IPS-NIHi7 (cell line): ENCODE measurements at regions not wholly inside any gene's neighbourhood (a gene's known extent, or its start where the extent isn't known, plus 50 kb on each side); places are given as distances from the start of the nearest gene placed in this dataset.

ENCODE experiments used
- DNase-seq: peaks from one replicate; pipeline ENCODE4 v3.0.0; 2012; ENCODE audit warnings: mixed read lengths; ENCODE audit errors: extremely low spot score

DNA sequence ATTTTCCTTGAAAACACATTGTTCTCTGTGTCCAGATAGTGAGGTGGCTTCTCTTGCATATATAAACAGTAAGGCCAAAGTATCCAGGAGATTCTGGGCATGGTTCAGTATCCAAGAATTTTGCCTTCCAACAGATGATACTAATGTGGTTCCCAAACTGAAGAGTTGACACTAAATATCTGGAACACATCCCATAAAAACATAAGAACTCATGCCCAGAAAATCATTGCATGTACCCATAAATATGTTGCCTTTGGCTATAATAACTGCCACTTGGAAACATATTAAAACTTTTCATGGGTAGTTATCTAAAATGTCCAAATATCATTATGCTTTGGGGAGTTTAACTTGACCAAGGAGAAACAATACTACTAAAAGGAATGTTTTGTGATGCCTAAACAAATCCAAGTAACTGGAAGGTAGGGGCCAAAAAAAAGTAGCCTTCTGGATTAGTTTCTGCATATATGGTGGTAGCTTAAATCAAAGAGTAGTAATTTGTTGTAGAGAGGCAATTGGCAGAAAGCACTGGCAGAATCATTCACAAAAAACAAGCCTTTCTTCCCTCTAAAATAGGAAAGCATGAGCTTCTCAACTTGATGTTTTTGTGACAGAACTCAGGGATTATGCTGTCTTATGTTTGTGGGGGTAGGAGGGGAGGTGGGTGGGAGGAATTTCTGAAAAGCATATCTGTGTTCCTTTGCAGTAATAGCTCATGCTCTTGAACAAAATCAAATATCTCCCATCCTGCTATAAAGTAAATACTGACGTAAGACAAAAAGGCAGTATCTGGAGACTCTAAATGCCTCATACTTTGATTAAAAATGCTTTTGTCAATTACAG lies 753.9 kb downstream of the TUSC7 start:
- no peak for DNase-seq

- DNase-seq, result no peak
These were observed 762.3 kb downstream of the TUSC7 start for GRCh38 chr3:117471831-117472230.

DNA sequence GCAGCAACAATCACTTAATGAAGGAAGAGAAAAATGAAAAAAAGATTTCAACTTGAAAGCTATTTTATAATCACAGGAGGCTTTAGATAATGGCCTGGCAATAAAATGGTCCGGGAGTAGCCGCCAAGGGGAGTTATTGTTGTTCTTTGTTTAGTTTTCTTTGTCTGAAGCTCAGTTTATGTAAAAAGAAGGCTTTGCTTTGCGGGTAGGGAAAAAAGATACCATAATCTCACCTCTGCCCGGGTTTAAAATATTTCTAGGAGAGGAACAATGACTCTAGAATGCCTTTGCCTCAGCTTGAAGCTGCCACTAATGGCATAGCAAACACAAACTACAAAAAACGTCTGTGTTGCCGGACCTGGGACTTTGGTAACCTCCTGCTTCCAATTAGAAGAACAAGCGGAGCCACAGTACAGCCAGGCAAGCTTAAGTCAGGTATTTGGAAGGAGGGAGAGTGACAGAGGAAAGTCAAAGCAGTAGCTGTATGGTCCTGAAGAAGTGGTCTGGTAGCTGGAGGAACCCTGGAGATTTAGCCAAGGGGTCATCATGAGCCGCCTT lies 764.5 kb downstream of the TUSC7 start:
- peak; percentile 15 for DNase-seq

- DNase-seq, result no peak
These were observed 767.0 kb downstream of the TUSC7 start for GRCh38 chr3:117476572-117476971.

GRCh38 chr3:117477214-117477755 lies 767.7 kb downstream of the TUSC7 start:
- DNase-seq, result no peak

- DNase-seq, result no peak
These were observed 769.5 kb downstream of the TUSC7 start for GRCh38 chr3:117479095-117479494.

GRCh38 chr3:117480525-117480924 lies 770.9 kb downstream of the TUSC7 start:
- no peak for DNase-seq

DNA sequence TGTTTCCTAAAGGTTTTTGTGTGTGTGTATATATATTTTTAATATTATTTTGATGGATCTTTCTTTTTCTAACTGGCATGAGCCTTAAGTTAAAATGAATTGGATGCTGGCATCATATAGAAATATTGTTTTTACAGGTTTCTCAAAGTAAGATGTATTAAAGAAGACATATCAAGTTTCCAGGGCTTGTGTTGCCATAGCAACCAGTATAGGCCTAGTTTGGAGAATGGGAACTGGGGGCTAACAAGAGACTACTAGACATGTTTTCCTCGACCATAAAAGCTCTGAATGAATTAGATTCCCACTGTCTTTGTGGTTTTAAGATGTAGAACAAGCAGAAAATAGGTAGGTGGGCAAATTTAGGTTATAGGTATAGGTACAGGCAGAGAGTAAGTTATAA lies 771.4 kb downstream of the TUSC7 start:
- no peak for DNase-seq

GRCh38 chr3:117483839-117484238 lies 774.3 kb downstream of the TUSC7 start:
- DNase-seq, result no peak

DNA sequence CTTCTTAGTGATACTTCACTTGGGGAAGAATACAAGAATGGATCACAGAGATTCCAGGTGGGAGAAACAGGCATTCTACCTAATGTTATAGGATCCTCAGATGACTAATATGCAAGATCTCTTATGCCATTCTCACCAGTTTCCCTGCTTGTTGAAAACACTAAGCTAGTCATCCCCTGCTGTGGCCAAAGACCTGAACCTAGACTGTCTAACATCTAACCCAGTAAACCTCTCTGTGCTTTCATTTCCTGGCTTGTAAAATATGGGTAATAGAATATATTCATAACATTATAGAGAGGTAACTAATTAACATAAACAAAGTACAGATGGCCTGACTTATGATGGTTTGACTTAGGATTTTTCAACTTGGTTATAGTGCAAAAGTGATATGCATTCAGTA lies 776.3 kb downstream of the TUSC7 start:
- DNase-seq, result no peak

DNA sequence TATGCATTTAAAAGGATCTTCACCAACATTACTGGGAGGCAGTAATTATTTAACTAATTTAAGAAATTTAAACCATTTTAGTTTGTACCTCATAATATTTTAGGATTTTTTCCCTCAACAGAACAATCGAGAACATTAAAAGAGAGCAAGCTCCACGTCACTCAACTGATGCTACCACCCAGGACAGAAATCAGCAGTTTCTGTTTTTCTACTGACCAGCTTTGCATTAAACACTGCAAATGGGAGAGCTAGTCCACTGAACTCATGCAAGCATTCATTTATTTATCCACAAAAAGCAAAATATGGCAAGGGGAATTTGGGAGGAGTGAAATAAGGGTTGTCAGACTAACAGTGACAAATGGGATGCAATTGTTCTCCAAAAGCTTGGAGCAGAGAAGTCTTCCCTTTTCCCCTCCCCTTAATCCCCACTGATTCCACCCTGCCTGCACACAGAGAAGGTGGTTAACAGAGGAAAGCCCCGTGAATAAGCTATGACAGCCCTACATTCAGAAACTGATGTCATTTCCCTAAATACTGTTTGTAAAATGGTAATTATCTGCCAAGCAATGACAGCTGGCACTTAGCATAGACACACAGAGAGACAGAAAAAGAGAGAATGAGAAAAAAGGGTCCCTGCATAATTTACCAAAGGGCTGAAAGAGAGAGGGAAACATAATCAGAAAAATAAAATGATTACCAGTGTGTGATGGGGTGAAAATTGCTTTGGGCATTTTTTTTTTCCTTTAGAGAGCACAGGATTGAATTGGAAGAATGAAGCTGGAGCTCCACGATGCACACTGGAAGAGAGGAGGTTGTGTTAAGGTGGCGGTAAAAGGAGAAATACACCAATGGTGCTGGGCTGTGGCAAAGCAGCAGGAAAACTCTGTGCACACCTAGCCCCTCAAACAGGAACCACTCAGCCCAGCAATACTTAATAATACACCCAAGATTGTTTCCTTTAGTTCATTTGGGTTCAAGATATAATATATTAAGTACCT lies 777.4 kb downstream of the TUSC7 start:
- DNase-seq, result no peak

GRCh38 chr3:117488983-117489382 lies 779.4 kb downstream of the TUSC7 start:
- DNase-seq, result no peak

DNA sequence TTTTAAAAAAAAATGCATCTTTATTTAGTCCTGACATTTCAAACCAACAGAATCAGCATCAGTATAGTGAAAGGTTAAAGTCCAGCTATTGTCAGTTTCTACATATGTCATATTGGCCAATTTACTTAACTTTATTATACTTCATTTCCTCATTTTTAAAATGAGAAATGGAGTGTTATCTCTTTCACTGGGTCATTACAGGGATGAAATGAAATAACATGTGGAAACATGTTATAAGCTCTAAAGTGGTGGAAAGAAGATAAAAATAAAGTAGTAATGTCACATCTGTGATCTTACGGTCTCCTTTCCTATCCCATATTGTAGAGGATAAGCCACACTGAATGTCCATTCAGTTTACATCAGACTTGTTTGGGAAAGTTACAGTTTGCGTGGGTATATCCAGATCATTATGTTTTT lies 780.1 kb downstream of the TUSC7 start:
- no peak for DNase-seq

- DNase-seq, result no peak
These were observed 781.1 kb downstream of the TUSC7 start for GRCh38 chr3:117490716-117491115.

DNA sequence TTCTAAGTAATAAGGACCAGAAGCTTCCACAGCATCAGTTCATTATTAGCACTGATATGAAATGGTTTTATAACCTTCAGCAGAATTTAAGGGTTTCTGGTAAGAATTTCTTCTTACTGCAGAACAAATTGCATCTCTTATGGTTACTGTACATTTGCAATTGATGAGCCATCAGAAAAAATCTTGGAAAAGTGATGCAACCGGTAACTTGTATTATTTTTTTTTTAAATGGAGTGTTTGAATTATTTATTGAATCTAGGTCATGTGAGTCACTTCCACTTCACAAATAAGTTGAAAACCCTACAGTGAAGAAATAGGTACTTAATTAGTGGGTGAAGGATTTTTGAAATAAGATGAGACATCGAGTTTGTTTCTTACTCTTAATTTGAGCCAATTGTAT lies 786.0 kb downstream of the TUSC7 start:
- DNase-seq, result no peak

DNA sequence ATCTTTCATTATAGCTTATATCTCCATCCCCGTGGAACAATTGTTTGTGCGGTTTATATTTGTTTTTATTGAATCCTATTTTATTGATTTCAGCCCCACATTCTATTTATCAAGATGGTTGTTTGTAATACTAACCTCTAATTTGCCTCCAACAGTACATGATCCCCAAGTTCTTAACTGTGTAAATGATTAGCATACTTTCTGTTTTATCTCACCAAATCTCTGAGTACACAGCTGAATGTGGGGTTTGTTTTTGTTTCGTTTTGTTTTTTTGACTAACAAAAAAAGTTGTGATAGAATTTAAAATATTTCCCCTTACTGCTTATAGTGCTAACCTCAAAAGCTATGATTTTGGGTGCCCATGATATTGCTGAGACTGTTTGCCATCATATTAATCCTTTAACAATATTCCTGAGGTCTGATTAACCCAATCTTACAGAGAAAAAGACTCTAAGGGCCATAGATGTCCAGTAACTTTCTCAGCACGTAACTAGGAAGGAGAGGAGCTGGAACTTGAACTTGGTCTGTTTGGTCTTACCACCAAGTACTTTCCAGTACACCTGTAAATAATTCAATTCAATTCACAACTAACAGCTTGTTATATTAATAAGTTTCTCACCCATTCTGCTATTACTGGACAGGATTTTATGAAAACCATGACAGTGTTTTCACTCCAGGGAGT lies 789.8 kb downstream of the TUSC7 start:
- DNase-seq, result no peak

- DNase-seq, result no peak
These were observed 798.4 kb downstream of the TUSC7 start for GRCh38 chr3:117507958-117508357.

DNA sequence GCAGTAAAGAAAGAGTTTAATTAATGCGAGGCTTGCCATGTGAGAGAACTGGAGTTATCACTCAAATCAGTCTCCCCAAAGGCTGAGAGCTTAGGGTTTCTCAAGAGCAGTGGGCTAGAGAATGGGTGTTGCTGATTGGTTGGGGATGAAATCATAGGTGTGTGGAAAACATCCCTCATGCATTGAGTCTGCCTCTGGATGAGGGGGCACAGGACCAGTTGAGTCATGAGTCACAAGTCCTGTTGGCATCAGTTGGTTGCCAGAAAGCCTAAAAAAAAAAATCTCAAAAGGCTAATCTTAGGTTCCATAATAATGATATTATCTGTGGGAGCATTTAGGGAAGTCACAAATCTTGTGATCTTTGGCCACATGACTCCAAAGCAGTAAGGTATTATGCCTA lies 800.3 kb downstream of the TUSC7 start:
- no peak for DNase-seq

- no peak for DNase-seq
These were observed 800.8 kb downstream of the TUSC7 start for GRCh38 chr3:117510396-117510795.

DNA sequence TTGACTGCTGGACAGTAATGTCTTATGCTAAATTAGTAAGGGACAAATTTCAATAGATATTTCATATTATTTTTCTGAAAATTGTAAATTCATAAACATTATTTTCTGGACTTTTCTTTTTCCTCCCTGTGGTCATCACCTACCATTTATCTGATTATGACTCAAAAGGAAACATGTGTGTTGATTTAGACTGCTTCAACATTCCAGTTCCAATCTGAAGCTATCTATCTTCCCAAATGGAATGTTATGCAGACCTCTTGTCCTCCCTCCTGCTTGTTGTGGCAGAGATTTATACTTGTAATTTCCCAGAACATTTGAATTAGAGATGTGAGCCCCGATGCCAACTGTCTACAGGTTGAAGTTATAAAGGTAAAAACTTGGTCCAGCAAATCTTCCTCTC lies 803.4 kb downstream of the TUSC7 start:
- DNase-seq, result no peak

GRCh38 chr3:117515309-117515708 lies 805.7 kb downstream of the TUSC7 start:
- DNase-seq, result no peak
